AG04450 (cell line): ENCODE measurements at regions not wholly inside any gene's neighbourhood (a gene's known extent, or its start where the extent isn't known, plus 50 kb on each side); places are given as distances from the start of the nearest gene placed in this dataset.

ENCODE experiments used
- CTCF ChIA-PET: fragments of 300-600, 350-600 bp; formaldehyde crosslinking; extraction: SDS; loops from one replicate; lab custom pipeline; 2022; ENCODE audit warnings: antibody characterized with exemption, inconsistent platforms; lab: Charles Lee
- POLR2A ChIA-PET: fragments of 350-600 bp; formaldehyde crosslinking; extraction: SDS; loops from one replicate; lab custom pipeline; 2021; ENCODE audit warnings: antibody characterized with exemption, inconsistent platforms; lab: Yijun Ruan, JAX
- DNase-seq: peaks from one replicate; pipeline ENCODE4 v3.0.0-alpha.2; 2011; ENCODE audit warnings: low read depth, low spot score
- H3K27ac ChIP-seq: one replicate; pipeline ENCODE4 v1.5.1; 2012; ENCODE audit warnings: low read depth, low read length, control low read depth
- H3K27me3 ChIP-seq: one replicate; pipeline ENCODE4 v1.6.0; 2012; ENCODE audit warnings: low read length; ENCODE audit not compliant: control insufficient read depth, insufficient read depth
- H3K4me3 ChIP-seq: 2 replicates; pipeline ENCODE4 v1.5.1; 2011; ENCODE audit warnings: mild to moderate bottlenecking, low read depth, low read length, control low read depth
- H3K9me3 ChIP-seq: 2 replicates; pipeline ENCODE4 v1.5.1; 2012; ENCODE audit warnings: low read length; ENCODE audit not compliant: control insufficient read depth, insufficient read depth
- CTCF ChIP-seq: IDR thresholded peaks from 2 replicates; pipeline ENCODE4 v1.5.1; 2011; ENCODE audit warnings: low read depth, low read length, control low read depth, inconsistent platforms

DNA sequence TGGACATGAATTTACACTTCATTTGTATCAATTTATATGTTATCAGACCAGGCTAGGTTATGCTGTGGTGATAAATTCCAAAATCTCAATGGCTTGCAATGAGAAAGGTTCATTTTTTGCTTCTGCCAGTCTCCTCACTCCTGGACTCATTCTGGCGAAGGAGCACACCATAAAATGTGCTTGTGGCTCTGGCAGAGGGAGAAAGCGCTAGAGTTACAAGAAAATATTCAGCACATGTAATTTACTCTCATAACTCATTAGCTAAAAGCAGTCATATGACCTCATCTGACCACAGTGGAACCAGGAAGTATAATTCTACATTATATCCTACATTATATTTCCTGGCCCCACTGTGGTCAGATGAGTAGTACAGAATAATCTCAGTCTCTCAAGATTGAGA lies 193.8 kb downstream of the BCHE start:
- DNase-seq: peak; percentile 6
- no peaks in the 10 kb centered on the region for H3K27me3 ChIP-seq
- no peak for TF ChIP-seq CTCF
- H3K27ac ChIP-seq: peak overlapping the region; percentile 95
- peaks cover 3% of the 10 kb centered on the region; the same call in 1 of the 2 replicates for H3K9me3 ChIP-seq
- no peak overlapping the region; the same call in 1 of the 2 replicates for H3K4me3 ChIP-seq
- ChIA-PET CTCF (interaction anchor here (1.2 kb wide), 1 partner anchor 8 kb away, joined by 3 read pairs; no protein-coding TSS in a partner anchor), POLR2A (no interaction called here)

GRCh38 chr3:165642761-165643420 lies 194.3 kb downstream of the BCHE start:
- CTCF ChIA-PET: interaction anchor here (1.2 kb wide), 1 partner anchor 7 kb away, joined by 3 read pairs; no protein-coding TSS in a partner anchor
- Histone ChIP-seq H3K4me3 (peak overlapping the region; percentile 23; the same call in 1 of the 2 replicates), H3K27me3 (no peaks in the 10 kb centered on the region), H3K9me3 (peaks cover 3% of the 10 kb centered on the region; the same call in 1 of the 2 replicates), H3K27ac (peak overlapping the region; percentile 95)
- POLR2A ChIA-PET: no interaction called here
- no peak for TF ChIP-seq CTCF
- peak; percentile 96 for DNase-seq

- DNase-seq: no peak
- no peak overlapping the region for H3K27ac ChIP-seq
- no peak overlapping the region for H3K4me3 ChIP-seq
- TF ChIP-seq CTCF: no peak
- CTCF ChIA-PET: no interaction called here
- POLR2A ChIA-PET: interaction anchor here (0.7 kb wide), 1 partner anchor 177 kb away, joined by 4 read pairs; no protein-coding TSS in a partner anchor
- no peaks in the 10 kb centered on the region for H3K27me3 ChIP-seq
- H3K9me3 ChIP-seq: peaks cover 3% of the 10 kb centered on the region; the same call in 1 of the 2 replicates
Observed at GRCh38 chr3:165641569-165642310, 195.5 kb downstream of the BCHE start.

GRCh38 chr3:165640970-165641369 lies 196.3 kb downstream of the BCHE start:
- H3K27me3 ChIP-seq: no peaks in the 10 kb centered on the region
- H3K9me3 ChIP-seq: peaks cover 3% of the 10 kb centered on the region; the same call in 1 of the 2 replicates
- no peak for TF ChIP-seq CTCF
- no peak overlapping the region for H3K27ac ChIP-seq
- no peak overlapping the region for H3K4me3 ChIP-seq
- DNase-seq: no peak
- ChIA-PET POLR2A (no interaction called here), CTCF (no interaction called here)

- Histone ChIP-seq H3K27me3 (no peaks in the 10 kb centered on the region), H3K4me3 (no peak overlapping the region), H3K27ac (no peak overlapping the region), H3K9me3 (no peaks in the 10 kb centered on the region)
- ChIA-PET POLR2A (no interaction called here), CTCF (no interaction called here)
- no peak for DNase-seq
- no peak for TF ChIP-seq CTCF
Observed at GRCh38 chr3:165640031-165640430, 197.2 kb downstream of the BCHE start.
